ENCODE measurements at regions not wholly inside any gene's neighbourhood (a gene's known extent, or its start where the extent isn't known, plus 50 kb on each side); places are given as distances from the start of the nearest gene placed in this dataset.
"Not testable (repeated sequence)": the region's sequence is repeated elsewhere in the genome, so short reads cannot be mapped to it uniquely, and the experiment has no call there.

DNA sequence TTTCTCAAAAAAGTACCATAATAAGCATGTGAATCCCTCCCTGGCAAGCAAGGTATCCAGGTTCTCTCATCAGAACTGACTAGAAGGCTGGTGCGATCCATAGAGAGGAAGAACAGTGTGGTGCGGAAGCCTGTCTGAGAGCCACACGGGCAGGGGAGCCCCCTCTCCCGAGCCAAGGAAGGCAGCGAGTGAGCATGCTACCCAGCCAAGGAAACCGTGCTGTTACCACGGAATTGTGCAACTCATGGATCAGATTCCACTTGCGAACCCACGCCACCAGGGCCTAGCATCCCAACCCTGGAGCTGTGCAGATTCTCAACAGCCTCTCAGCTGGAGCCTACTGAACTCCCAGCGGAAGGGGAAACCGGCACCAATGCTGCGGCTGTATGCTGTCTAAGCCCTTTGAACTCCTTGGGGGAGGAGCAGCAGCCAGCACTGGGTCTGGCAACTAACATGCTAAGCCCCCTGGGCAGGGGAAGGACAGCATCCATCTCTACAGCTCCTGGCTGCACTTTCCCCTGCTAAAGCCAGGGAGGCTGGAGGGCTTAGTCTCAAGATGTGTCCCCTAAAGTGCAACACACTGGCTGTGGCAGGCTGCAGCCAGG, 823.1 kb downstream of the EPHA4 start:
- DNase-seq, result no peak

DNA sequence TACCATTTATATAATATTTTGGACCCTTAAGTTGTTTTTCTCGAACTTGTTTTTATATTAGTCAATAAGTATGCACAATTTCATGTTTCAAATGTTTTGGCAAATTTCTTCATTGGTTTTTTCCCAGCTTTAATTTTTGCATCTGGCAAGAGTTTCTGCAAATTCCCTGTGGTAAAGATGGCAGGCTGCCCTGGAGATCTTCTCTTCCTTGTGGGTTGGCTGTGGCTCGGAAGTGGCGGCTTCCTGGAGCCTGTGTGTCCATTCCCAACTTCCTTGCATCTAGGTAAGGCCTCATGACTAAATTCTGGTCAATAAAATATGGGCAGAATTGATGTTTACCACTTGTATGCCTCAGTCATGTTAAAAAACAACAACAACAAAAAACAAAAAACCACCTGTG, 818.6 kb downstream of the EPHA4 start:
- no peak for DNase-seq

DNA sequence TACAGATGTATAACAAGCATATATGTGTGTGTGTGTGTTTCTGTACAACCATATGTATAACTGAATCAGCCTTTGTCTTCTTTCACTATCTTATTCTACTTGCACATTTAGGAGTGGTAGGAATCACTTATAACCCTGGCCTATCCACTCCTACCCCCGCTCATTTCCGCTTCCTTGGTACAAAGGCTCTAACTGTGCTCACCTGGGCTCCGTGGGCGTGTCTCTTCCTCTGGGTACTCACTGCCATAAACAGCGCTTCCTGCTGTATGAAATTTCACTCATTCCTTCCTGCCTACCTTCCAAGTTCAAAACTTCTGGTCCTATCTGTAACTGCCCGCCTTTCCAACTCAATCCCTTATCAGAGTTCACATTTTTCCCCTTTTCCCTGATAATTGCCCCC, 815.5 kb downstream of the EPHA4 start:
- DNase-seq, result no peak

DNA sequence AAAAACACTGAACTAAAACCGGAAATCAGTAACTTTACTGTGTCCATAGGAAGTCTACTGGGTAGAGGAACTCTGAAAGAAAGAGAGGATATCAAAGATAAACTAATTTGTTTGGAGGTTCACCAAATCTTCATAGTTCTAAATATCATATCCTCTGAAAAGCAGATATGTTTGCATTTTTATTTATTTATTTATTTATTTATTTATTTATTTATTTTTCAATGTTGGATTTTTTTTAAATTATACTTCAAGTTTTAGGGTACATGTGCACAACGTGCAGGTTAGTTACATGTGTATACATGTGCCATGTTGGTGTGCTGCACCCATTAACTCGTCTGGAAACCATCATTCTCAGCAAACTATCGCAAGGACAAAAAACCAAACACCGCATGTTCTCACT, 813.7 kb downstream of the EPHA4 start:
- not testable (repeated sequence) for DNase-seq

DNA sequence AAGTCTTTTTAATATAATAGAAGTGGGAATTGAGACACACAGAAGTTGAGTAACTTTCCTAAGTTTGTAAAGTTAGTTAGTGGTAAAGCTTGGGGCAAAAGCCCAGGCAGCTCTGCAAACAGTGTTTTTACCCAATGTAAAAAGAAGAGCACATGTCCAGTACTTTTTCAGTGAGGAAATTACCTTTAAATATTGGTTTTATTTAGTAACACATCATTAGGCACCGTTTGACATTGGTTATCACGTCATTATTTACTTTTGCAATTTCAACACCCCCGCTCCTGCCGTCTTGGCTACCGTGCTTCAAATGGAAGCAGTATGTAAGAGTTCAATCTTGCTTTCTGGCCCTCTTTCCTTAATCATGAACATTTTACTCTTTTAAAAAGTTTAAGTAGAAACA, 807.9 kb downstream of the EPHA4 start:
- DNase-seq, result no peak

DNA sequence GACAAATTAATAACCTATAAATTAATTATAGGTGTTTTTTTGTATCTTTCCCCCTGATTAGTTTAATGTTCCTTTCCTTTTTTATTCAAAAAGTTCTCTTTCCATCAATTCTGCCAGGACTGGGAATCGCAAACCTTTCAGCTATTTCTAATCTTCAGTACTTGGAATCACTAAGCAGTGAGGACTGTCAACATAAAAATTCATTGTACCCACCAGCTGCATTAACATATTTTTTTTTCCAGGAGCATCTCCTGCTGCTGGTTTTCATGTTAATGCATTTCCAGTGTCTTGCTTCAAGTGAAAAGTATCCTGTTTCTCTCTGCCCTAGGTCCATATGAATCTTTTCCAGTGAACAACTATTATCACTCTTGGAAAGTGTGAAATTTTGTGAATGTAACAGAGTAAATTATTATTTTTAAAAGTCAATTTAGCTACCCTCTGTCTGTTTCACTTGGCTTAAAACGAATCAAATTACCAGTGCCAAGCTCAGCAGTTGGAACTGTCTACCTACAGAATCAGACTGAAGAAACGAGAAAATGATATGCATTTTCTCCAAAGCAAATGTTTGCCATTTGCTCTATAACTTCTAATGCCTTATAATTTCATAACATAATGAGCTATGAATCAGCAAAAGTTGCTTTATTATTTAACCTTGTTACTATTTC, 804.4 kb downstream of the EPHA4 start:
- no peak for DNase-seq

DNA sequence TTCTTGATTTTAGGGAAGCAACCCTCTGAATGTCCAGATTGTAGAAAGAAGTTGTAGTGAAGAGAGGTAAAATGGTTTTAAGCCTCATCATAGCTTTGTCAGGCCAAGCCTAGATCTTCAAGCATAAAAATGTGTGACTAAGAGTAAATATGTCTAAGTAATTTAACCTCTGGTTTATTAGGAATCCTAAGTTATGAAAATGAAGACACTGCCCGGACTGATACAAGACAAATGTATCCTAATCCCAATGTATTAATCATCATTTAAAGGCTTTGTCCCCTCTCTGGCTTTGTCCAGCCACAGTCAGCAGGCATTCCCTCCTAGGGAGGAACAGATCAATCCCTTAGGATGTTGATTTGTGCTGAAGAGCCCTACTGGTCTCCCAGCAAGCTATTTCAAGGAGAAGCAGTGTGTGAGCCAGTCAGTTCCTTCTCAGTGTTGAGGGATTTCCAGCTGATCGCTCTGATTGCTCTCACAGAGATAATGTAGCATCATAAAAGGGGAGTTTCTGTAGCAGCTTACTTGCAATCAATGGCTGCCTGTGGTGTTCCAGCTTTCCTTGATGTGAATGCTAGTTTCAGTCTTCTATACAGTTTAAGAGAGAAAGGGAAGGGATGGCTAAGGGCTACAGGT, 796.1 kb downstream of the EPHA4 start:
- DNase-seq, result no peak

DNA sequence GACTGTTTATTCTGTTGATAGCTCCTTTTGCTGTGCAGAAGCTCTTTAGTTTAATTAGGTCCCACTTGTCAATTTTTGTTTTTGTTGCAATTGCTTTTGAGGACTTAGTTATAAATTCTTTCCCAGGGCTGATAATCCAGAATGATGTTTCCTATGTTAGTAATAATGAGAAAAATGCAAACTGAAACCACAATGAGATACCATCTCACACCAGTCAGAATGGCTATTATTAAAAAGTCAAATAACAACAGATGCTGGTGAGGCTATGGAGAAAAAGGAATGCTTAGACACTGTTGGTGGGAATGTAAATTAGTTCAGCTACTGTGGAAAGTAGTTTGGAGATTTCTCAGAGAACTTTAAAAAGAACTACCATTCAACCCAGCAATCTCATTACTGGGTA, 793.0 kb downstream of the EPHA4 start:
- not testable (repeated sequence) for DNase-seq

DNA sequence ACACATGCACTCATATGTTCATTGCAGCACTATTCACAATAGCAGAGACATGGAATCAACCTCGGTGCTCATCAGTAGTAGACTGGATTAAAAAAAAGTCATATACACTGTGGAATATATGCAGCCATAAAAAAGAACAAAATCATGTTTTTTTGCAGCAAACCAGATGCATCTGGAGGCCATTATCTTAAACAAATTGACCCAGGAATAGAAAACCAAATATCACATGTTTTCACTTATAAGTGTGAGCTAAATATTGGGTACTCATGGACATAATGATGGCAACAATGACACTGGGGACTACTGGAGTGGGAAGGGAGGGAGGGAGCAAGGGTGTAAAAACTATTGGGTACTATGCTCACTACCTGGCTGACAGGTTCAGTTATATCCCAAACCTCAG, 792.6 kb downstream of the EPHA4 start:
- no peak for DNase-seq

DNA sequence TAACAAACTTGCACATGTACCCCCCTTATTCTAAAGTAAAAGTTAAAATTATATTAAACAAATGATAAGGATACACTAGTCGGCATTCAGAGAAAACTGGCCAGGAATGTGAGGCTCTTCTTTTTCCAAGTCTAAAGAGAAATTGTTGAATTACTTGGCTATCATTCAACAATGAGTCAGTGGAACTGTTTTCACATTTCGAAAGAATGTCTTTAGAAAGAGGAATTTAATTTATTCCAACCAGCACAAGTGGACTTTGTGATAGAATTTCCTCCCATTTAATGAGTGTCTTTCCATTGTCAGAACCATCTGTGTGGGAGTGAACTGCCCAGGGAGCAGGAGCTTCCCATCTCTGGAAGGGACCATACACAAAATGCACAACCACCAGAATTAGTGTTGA, 792.2 kb downstream of the EPHA4 start:
- DNase-seq, result no peak

DNA sequence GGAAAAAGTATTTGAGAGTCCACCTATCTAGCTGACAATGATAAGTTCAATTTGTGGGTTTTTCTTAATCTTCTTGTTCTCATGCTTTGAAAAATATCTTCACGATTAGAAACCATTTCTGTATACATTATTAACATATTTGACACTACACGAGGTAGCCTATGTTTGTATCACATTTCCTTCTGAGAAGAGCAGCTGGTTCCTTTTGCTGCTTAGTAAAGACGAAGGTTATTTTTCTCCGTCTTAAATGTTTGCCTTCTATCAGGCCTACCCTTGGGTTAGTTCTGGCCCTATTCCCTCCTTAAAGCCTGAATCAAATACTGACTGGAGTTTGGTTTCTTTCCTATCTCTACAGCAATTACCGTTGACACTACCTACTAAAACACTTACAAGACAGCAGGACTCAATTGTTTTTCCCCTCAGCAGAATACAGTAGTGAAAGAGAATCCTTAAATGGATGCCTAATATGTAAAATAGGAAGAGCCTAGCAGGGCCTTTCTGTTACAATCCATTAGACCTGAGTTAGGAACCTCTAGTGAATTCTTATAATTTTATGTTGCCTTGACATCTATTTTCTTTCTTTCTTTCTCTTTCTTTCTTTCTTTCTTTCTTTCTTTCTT, 790.4 kb downstream of the EPHA4 start:
- no peak for DNase-seq

DNA sequence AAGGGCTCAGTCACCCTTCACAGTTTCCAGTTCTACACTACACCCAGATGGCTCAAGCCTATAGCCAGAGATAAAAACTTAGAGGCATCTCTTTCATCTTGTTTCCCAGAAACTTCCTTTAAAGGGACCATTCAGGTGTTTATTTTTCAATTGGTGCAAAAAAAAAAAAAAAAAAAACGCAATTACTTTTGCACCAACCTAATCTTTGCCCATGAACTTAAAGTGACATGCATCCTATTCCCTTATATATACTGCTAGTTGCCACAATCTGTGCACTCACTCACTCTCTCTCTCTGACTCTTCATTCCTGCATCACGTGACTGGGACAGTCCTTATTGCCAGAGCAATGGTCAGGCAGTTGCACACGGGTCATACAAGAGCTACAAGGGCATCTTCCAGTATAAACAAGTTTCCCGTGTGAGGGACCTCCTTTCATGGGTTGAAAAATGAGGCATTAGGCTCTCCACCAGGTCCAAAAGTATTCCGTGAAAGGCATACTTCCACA, 789.4 kb downstream of the EPHA4 start:
- no peak for DNase-seq

DNA sequence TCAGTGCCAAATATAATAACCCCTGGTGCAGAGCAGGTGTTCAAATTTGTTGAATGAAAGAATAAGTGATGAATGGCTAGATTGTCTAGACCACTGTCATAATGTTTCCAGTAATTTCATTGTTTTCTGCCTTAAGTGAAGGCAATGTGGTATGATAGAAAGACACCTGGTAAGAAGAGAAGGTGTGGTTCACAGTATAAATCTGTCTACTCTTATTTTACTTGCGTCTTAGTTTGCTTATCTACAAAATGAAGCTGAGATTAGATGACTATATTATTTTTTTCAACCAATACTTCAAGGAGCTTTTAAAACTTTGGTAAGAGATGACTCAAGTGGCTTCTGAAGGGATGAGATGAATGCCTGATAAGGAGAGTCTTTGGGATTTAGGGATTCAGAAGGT, 788.4 kb downstream of the EPHA4 start:
- DNase-seq, result no peak

DNA sequence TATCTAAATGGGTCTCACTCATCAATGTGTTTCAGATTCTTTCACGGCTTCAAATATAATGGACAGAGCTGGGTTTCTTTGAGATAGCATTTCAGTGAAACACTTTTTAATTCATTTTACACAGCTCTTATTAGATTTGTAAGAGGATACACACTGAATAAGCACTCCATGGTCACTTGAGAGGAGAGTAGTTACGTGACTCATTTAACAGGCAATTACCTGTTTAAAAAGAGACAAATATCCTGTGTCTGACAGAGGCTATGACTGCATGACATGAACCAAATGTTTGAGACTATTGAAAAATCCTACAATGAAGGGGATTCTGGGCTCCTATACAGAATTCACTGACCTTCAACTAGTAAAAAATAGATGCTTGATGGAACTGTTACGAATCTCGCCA, 786.9 kb downstream of the EPHA4 start:
- DNase-seq, result no peak

DNA sequence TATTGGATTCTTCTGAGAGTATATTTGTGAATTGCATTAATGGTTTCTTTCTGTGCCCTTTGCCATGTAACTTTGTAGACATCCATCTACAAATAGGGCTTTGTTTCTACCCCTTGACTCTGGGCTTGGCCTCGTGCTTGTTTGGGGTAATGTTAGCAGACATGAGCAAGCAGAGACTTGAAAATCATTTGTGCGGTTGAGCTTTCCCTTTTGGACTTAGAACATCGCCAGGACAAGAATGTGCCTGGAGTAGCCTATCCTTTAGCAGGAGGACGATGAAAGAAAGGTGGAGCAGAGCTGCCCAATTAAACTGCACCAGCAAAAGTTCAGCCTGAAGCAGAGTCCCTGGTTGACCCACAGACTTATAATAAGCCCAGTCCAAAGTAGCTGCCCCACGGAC, 785.9 kb downstream of the EPHA4 start:
- no peak for DNase-seq

DNA sequence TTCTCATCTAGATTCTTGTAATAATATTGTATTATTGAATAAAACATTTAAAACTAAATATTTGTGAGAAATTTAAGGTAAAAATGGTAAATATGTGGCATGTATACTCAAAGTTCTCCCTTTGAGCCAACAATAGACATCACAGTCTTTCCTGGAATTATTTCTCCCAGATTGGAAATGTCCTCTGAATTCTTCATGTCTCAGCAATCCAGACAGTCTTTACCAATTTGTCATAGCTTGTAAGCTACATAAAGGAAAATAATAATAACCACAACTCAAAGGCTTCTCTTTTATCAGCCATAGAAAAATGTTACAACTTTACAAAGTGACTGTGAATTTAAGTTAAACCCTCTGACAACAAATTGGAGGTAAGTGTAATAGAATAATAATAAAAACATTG, 784.9 kb downstream of the EPHA4 start:
- no peak for DNase-seq

DNA sequence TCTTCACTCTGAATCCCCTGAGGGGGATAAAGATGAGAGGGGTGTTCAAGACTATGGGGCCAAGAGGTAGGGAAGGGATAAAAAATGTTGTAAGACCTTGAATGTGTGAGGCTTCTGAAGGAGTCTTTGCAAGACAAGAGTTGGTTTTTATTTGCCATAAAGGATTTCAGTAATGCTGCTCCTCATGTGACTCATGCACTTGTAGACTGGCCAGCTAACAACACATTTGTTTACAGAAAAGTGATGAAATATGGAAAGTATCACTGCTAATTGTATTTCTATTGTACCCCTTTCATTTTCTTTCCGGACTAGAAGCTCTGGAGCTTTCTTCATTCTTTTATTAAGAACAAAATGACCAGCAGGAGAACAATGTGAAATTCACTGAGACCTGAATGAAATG, 782.1 kb downstream of the EPHA4 start:
- DNase-seq, result no peak

DNA sequence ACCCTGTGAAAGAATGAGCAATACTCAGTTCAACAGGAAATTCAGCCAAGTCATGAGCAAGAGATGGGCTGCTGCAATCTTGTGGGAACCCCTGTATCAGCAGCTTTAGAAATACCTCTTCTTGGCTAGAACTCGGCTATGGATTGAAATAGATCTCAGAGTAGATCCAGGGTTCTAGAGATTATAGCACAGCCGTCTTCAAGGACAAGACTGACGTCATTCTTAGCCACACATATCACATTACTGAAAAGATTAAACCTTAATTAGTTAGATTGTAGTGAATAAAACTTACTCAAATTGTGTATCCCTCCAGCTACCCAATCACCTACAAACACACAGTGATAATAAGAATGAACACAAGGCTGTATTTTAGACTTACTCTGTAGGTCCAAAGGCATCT, 776.4 kb downstream of the EPHA4 start:
- no peak for DNase-seq

DNA sequence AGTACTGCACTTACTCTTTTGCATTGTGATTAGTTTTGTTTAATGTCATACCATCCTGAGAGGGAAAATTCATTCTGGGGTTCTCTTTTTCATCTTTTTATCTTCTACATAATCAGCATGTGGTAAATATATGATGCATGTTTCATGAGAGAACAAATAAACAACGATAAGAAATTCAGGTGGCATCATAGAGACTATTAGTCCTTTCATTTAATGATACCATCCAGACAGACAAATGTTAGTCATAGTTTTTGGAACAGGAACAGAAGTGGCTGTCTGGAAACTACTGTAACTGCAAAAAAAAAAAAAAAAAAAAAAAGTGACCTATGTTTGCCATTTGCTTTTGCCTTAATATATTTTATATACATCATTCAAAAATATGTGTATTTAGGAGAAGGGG, 761.0 kb downstream of the EPHA4 start:
- DNase-seq, result no peak

DNA sequence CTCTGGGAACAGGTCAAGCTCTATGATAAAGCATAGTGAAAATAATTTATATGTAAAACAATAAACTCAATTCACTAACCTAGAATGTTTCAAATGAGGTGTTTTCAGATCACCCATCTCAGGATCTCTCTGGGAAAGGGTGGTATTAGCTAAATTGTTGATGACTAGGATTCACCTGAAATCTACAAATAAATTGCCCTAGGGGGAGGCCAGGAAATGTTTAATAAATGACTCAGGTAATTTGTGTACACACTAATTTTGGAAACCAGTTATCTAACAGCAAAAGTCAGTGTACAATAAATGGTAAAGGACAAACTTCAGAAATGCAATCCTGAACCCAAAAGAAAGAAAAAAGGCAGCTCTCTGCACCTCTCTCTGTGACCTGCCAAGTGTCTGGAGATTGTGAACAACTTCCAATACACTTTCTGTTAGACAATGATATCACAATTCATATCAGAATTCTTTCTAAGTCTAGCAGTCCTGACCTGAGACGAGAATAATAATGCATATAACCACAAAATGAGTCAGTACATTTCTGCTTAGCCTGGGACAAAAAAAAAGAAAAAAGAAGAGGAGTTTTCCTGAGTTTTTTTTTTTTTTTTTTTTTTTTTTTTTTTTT, 760.0 kb downstream of the EPHA4 start:
- no peak for DNase-seq

DNA sequence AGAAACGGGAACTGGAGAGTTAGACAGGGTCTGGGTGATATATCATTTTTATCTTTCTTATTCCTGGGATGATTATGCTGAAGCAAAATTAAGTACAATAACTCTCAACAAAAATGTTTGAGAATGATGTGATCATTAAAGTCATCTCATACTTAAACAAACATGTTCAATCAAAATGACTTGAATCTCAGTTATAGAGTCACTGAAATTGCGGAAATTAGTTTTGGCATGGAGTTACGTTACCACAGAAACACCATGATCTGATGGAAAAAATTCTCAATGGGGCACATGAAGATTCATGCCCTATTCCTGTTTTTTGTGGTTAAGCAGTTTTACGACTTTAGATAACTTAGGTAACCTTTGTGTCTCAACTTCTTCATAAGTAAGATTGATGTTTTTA, 757.7 kb downstream of the EPHA4 start:
- DNase-seq, result no peak

DNA sequence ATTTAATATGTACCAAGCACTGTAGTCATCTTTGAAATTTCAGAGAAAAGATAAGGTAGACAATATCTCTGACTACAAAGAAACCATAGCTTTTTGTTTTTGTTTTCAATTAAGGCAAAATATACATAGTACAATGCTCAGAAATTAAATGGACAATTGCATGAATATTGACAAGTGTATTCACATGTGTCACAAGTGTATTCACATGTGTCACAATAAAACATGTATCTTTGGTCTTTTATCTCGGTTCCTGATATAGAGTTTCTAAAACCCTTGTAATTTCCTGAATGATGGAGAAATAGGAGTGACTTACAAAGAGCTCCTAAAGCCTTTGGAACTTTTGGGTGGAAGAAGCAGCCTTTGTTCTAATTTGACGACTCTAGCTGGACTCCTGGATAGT, 756.4 kb downstream of the EPHA4 start:
- no peak for DNase-seq

DNA sequence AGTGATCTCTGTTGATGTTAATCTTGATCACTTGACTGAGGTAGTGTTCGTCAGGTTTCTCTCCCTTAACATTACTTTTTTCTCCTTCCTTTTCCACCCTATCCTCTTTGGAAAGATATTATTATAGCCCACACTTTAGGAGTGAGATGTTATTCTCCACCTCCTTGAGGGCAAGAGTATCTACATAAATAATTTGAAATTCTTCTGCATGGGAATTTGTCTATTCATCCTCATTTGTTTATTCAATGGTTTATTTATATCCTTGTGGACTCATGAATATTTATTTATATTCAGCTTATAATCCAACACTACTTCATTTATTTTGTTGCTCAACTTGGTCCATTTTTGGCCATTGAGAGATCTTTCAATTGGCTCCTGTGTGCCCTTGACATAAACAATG, 750.4 kb downstream of the EPHA4 start:
- no peak for DNase-seq

DNA sequence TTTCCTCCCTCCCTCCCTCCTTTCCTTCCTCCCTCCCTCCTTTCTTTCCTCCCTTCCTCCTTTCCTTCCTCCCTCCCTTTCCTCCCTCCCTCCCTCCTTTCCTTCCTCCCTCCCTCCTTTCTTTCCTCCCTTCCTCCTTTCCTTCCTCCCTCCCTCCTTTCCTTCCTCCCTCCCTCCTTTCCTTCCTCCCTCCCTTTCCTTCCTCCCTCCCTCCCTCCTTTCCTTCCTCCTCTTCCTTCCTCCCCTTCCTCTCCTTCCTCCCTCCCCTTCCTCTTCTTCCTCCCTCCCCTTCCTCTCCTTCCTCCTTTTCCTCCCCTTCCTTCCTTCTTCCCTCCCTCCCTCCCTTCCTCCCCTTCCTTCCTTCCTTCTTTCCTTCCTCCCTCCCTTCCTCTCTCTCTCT, 748.5 kb downstream of the EPHA4 start:
- DNase-seq, result not testable (repeated sequence)
